SU-DHL-6 (cell line): ENCODE measurements at regions not wholly inside any gene's neighbourhood (a gene's known extent, or its start where the extent isn't known, plus 50 kb on each side); places are given as distances from the start of the nearest gene placed in this dataset.
"Not testable (repeated sequence)": the region's sequence is repeated elsewhere in the genome, so short reads cannot be mapped to it uniquely, and the experiment has no call there.

Experiments used
- H2AFZ ChIP-seq: fragments of 200-600 bp; sonication (generic); 2 replicates; pipeline ENCODE4 v1.6.1; 2014; ENCODE audit warnings: low read depth, mild to moderate bottlenecking, moderate library complexity, mixed read lengths, antibody characterized with exemption, low read length; ENCODE audit not compliant: severe bottlenecking
- H3F3A ChIP-seq: fragments of 200-600 bp; shearing (Covaris generic); 2 replicates; pipeline ENCODE4 v1.6.0; 2016; ENCODE audit warnings: antibody characterized with exemption, mild to moderate bottlenecking; ENCODE audit not compliant: insufficient read depth
- H3K27ac ChIP-seq: fragments of 200-600 bp; sonication (generic); 2 replicates; pipeline ENCODE4 v1.5.1; 2016; ENCODE audit warnings: low read depth, mild to moderate bottlenecking, low read length, moderate library complexity, mixed read lengths
- H3K27me3 ChIP-seq: fragments of 200-600 bp; sonication (generic), shearing (Covaris generic); 2 replicates; pipeline ENCODE4 v1.6.0; 2014; ENCODE audit warnings: mild to moderate bottlenecking, low read length
- H3K36me3 ChIP-seq: fragments of 200-600 bp; sonication (generic); 2 replicates; pipeline ENCODE4 v1.6.1; 2014; ENCODE audit warnings: mild to moderate bottlenecking, low read length, mixed read lengths
- H3K4me2 ChIP-seq: fragments of 300-600, 200-600 bp; shearing (Covaris generic), sonication (generic); 2 replicates; pipeline ENCODE4 v1.6.0; 2014; ENCODE audit warnings: low read length, low read depth, mild to moderate bottlenecking; ENCODE audit not compliant: poor library complexity, severe bottlenecking
- H3K4me3 ChIP-seq: fragments of 200-600 bp; sonication (generic); 2 replicates; pipeline ENCODE4 v1.5.1; 2014; ENCODE audit warnings: antibody characterized with exemption, low read length, mild to moderate bottlenecking, mixed read lengths; ENCODE audit not compliant: insufficient read depth, poor library complexity, severe bottlenecking
- H3K79me2 ChIP-seq: fragments of 200-600 bp; sonication (generic); 2 replicates; pipeline ENCODE4 v1.6.1; 2014; ENCODE audit warnings: mild to moderate bottlenecking, low read length, moderate library complexity; ENCODE audit not compliant: insufficient read depth
- H3K9ac ChIP-seq: fragments of 200-600 bp; sonication (generic); 2 replicates; pipeline ENCODE4 v1.7.0; 2014; ENCODE audit warnings: mild to moderate bottlenecking, low read length
- H3K9me2 ChIP-seq: fragments of 200-600 bp; sonication (generic); replicated peaks from 2 replicates; pipeline ENCODE4 v1.6.1; 2014; ENCODE audit warnings: low read length; ENCODE audit not compliant: insufficient read depth
- H3K9me3 ChIP-seq: fragments of 200-600 bp; sonication (generic); 2 replicates; pipeline ENCODE4 v1.6.1; 2014; ENCODE audit warnings: low read length, mixed read lengths; ENCODE audit not compliant: insufficient read depth
- H4K20me1 ChIP-seq: fragments of 200-600 bp; sonication (generic); 2 replicates; pipeline ENCODE4 v1.6.1; 2014; ENCODE audit warnings: low read depth, mild to moderate bottlenecking, antibody characterized with exemption, low read length, moderate library complexity, mixed read lengths
- CTCF ChIP-seq: fragments of 200-600 bp; sonication (generic); IDR thresholded peaks from one replicate; pipeline ENCODE4 v1.5.1; 2017; ENCODE audit warnings: antibody characterized with exemption, mild to moderate bottlenecking, low read length, moderate library complexity; ENCODE audit not compliant: insufficient read depth, poor library complexity, severe bottlenecking
- EZH2phosphoT487 ChIP-seq: fragments of 200-600 bp; sonication (generic), shearing (Covaris generic); conservative IDR thresholded peaks from 2 replicates; pipeline ENCODE4 v1.6.1; 2018; ENCODE audit warnings: mild to moderate bottlenecking, antibody characterized with exemption, low read length, moderate library complexity, mixed read lengths

- not testable (repeated sequence) for H3K27me3 ChIP-seq, H3K36me3 ChIP-seq, H3K4me3 ChIP-seq, H3F3A ChIP-seq, H4K20me1 ChIP-seq, H3K79me2 ChIP-seq, H3K27ac ChIP-seq, H3K4me2 ChIP-seq, H3K9me2 ChIP-seq, H3K9me3 ChIP-seq, H2AFZ ChIP-seq, H3K9ac ChIP-seq
Observed at GRCh38 chr2:132257301-132258171, 95.8 kb upstream of the ANKRD30BL start.

- H3K36me3 ChIP-seq, H2AFZ ChIP-seq, H3K4me3 ChIP-seq, H3K27ac ChIP-seq, H3K9ac ChIP-seq, H3K79me2 ChIP-seq, H3K9me3 ChIP-seq, H3K27me3 ChIP-seq, H3K9me2 ChIP-seq, H3F3A ChIP-seq, H3K4me2 ChIP-seq, H4K20me1 ChIP-seq: not testable (repeated sequence)
Observed at GRCh38 chr2:132259276-132259675, 97.5 kb upstream of the ANKRD30BL start.

GRCh38 chr2:132265595-132265994 lies 103.8 kb upstream of the ANKRD30BL start:
- H3K9me3 ChIP-seq, H3K27ac ChIP-seq, H3K79me2 ChIP-seq, H3K36me3 ChIP-seq, H3F3A ChIP-seq, H3K9me2 ChIP-seq, H3K4me2 ChIP-seq, H3K4me3 ChIP-seq, H3K9ac ChIP-seq, H2AFZ ChIP-seq, H3K27me3 ChIP-seq, H4K20me1 ChIP-seq: not testable (repeated sequence)

- no peaks in the 10 kb centered on the region for H3K9me2 ChIP-seq
- no peaks in the 10 kb centered on the region for H4K20me1 ChIP-seq
- H3K4me3 ChIP-seq: no peak overlapping the region
- no peaks in the 10 kb centered on the region for H3K36me3 ChIP-seq
- peak overlapping the region; percentile 41 for H2AFZ ChIP-seq
- no peaks in the 10 kb centered on the region for H3K9me3 ChIP-seq
- TF ChIP-seq CTCF (no peak), EZH2phosphoT487 (no peak)
- no peak overlapping the region for H3K27ac ChIP-seq
- no peak overlapping the region for H3K9ac ChIP-seq
- peaks cover 12% of the 10 kb centered on the region for H3F3A ChIP-seq
- H3K79me2 ChIP-seq: no peaks in the 10 kb centered on the region
- H3K4me2 ChIP-seq: no peak overlapping the region
- no peaks in the 10 kb centered on the region for H3K27me3 ChIP-seq
Observed at GRCh38 chr2:132267105-132267497, 105.3 kb upstream of the ANKRD30BL start.

- H4K20me1 ChIP-seq, H3K9me3 ChIP-seq, H3K4me2 ChIP-seq, H3K27ac ChIP-seq, H3K9me2 ChIP-seq, H3K79me2 ChIP-seq, H3K9ac ChIP-seq, H3K27me3 ChIP-seq, H3K36me3 ChIP-seq, H2AFZ ChIP-seq, H3K4me3 ChIP-seq: not testable (repeated sequence)
- peaks cover 12% of the 10 kb centered on the region for H3F3A ChIP-seq
Observed at GRCh38 chr2:132267498-132268283, 105.9 kb upstream of the ANKRD30BL start.
